ENCODE measurements at regions not wholly inside any gene's neighbourhood (a gene's known extent, or its start where the extent isn't known, plus 50 kb on each side); places are given as distances from the start of the nearest gene placed in this dataset.

DNA sequence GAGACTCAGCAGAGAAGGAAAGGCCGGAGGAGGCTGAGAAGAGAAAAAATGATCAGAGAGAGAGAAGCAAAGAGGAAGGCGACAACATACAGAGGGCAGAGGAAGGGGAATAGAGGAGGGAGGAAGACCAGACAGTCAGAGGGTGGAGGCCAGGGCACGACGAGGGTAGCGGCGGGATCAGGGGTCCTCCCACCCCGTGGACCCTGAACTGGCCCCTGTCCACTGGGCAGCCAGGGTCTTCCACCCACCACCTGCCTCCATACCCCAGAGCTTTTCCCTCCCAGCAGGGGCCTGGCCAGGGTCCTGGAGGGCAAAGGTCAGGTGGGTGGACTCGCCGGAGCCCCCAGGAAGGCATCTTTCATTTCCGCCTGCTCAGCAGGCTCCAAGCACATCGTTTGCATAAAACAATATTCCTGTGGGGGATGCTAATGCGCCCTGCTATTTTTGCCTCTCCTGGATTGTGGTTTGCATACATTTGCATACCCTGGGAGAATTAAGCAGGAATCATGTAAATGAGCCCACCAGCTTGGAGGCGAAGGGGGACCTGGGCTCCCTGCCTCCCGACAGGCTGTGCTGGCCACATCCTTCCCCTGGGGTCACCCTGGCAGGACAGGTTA is 394.1 kb downstream of the MN1 start:
- TF ChIP-seq CTCF (IDR thresholded peaks at IDR 0.05; ENCODE audit: low read length): no peak
- no peak for TF ChIP-seq EZH2 (IDR thresholded peaks at IDR 0.05; ENCODE audit: borderline replicate concordance, low read length)

All from OCI-LY1 (cell line).